ENCODE measurements at regions not wholly inside any gene's neighbourhood (a gene's known extent, or its start where the extent isn't known, plus 50 kb on each side); places are given as distances from the start of the nearest gene placed in this dataset.

DNA sequence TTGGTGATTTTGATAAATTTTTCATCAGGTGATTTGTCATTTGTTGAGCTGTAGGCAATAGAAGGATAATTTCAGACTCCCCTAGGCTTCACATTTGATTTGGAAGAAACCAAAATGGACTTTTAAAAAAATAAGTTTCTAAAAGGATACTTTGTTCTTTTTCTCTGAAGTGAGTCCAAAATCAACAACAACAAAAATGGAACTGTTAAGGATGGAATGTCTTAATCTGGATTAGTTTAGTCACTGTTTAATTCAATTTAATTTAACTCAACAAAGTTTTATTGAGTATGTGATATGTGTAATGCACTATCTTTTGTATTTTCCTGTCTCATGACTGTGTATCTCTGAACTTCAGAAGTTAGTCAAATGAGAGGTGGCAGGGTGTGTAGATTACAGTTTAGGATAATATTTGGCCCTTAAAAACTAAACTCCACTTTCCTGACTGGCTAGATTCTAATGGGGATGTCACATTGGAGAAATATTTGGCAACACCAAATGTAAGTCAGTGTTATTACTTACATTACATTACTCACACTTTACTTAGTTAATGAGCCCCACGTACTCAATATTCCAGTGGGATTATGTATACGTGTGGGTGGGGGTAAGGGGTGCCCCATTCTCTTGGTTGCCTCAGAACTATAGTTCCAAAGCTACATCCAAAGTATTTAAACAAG lies 209.7 kb downstream of the BCAT1 start:
- Mint-ChIP-seq H3K27ac (no peak overlapping the region), H3K36me3 (ENCODE audit: low read depth) (no peaks in the 10 kb centered on the region), H3K4me1 (ENCODE audit: low read depth) (peaks cover 6% of the 10 kb centered on the region), H3K9me3 (no peaks in the 10 kb centered on the region), H3K4me3 (no peak overlapping the region), H3K27me3 (ENCODE audit: low read depth) (no peaks in the 10 kb centered on the region)
- no peak for DNase-seq (ENCODE audit: low spot score)

DNA sequence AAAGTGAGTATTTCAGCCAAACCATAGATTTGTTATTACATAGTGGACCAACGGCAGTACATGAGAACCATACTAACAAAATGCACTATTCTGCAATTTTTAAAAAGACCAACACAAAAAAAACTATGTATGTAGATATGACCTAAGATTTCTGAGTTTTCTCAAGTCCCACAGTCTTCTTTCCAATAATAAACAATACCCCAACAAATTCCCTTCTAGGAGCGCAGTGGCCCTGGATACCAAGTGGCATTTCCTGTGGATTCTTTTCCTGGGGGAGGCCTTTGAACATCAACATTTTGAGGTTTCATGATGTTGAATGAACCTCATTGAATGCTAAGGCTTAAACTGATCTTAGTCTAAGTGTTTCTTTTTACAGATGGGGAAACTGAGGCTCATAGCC lies 210.5 kb downstream of the BCAT1 start:
- no peak for DNase-seq (ENCODE audit: low spot score)
- H3K4me3 Mint-ChIP-seq: no peak overlapping the region
- H3K4me1 Mint-ChIP-seq (ENCODE audit: low read depth): peaks cover 6% of the 10 kb centered on the region
- H3K36me3 Mint-ChIP-seq (ENCODE audit: low read depth): no peaks in the 10 kb centered on the region
- no peaks in the 10 kb centered on the region for H3K27me3 Mint-ChIP-seq (ENCODE audit: low read depth)
- no peaks in the 10 kb centered on the region for H3K9me3 Mint-ChIP-seq
- H3K27ac Mint-ChIP-seq: no peak overlapping the region

DNA sequence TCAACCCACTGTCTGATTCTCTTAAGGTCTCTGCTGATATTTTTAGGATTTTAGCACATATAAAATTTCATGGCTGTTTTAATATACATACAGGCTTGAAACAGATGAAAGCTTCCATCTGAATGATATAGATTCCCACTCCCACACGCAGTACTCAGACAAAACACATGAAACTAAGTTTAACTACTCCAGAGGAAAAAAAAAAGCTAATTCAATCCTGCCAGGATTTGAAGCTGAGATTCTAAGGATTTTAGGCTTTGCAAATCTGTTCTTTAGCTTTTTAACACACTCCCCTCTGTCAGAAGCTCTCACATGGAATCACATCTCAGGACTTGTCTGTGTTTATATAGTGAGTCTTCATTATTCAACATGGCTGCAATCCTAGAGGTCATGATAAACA lies 217.3 kb downstream of the BCAT1 start:
- H3K27me3 Mint-ChIP-seq (ENCODE audit: low read depth): no peaks in the 10 kb centered on the region
- no peaks in the 10 kb centered on the region for H3K9me3 Mint-ChIP-seq
- H3K27ac Mint-ChIP-seq: no peak overlapping the region
- H3K4me3 Mint-ChIP-seq: no peak overlapping the region
- DNase-seq (ENCODE audit: low spot score): no peak
- H3K36me3 Mint-ChIP-seq (ENCODE audit: low read depth): no peaks in the 10 kb centered on the region
- no peaks in the 10 kb centered on the region for H3K4me1 Mint-ChIP-seq (ENCODE audit: low read depth)

DNA sequence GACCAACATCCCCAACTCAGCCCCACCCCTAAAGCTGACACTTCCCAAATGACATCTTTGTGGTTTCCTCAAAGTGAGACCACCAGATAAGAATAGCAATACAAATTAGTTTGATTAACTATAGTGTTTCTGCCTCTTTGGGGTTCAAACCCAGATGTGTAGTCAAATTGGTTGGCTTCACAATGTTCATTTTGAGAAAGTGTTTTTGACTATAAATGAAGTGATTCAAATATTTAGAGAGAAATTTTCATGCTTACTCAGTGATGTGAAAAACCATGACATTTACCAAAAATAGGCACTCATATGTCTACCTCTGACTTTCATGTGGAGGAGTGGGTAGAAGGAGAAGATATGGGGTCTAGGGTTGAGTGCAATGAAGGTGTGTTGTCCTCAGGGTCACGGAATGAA lies 218.4 kb downstream of the BCAT1 start:
- no peak overlapping the region for H3K27ac Mint-ChIP-seq
- H3K27me3 Mint-ChIP-seq (ENCODE audit: low read depth): no peaks in the 10 kb centered on the region
- DNase-seq (ENCODE audit: low spot score): no peak
- H3K9me3 Mint-ChIP-seq: no peaks in the 10 kb centered on the region
- no peaks in the 10 kb centered on the region for H3K4me1 Mint-ChIP-seq (ENCODE audit: low read depth)
- no peak overlapping the region for H3K4me3 Mint-ChIP-seq
- no peaks in the 10 kb centered on the region for H3K36me3 Mint-ChIP-seq (ENCODE audit: low read depth)

DNA sequence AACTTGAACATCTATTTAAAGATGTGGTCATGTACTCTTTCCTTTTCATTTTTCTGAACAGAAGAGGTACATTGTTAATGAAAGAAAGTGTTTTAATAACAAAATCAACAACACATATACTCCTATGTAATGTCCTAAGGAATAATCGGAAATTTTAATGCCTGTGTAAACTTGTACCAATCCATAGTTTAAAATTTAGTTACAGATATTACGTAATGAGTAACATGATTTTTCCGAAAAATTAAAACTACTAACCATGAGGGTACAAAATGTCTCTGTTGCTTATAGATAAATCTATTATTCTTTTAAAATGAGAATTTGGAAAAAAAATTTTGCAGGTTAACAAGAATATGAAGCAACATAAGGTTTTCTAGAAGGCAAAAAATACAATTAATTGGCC lies 220.1 kb downstream of the BCAT1 start:
- Mint-ChIP-seq H3K36me3 (ENCODE audit: low read depth) (no peaks in the 10 kb centered on the region), H3K4me3 (no peak overlapping the region), H3K27ac (no peak overlapping the region), H3K27me3 (ENCODE audit: low read depth) (no peaks in the 10 kb centered on the region), H3K4me1 (ENCODE audit: low read depth) (no peaks in the 10 kb centered on the region), H3K9me3 (no peaks in the 10 kb centered on the region)
- DNase-seq (ENCODE audit: low spot score): no peak

DNA sequence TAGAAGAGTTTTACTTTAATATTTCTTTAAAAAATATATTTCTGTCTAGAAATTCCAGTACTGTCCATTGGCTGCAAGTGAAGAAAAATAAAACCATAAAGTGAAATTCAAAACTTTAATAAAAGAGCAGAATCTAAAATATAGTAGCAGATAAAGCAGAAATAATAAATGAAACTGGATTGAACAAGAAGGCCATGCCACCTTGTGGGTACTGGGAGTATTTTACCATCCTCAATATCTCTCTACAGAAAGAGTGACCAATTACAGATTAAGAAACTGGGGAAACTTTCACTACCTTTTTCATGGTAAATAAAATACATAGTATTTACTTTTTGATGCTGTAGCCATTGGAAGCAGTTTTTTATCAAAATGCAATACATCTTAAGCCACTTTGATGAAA lies 220.5 kb downstream of the BCAT1 start:
- no peak for DNase-seq (ENCODE audit: low spot score)
- H3K27me3 Mint-ChIP-seq (ENCODE audit: low read depth): no peaks in the 10 kb centered on the region
- no peaks in the 10 kb centered on the region for H3K9me3 Mint-ChIP-seq
- H3K27ac Mint-ChIP-seq: no peak overlapping the region
- H3K4me1 Mint-ChIP-seq (ENCODE audit: low read depth): no peaks in the 10 kb centered on the region
- no peak overlapping the region for H3K4me3 Mint-ChIP-seq
- no peaks in the 10 kb centered on the region for H3K36me3 Mint-ChIP-seq (ENCODE audit: low read depth)

DNA sequence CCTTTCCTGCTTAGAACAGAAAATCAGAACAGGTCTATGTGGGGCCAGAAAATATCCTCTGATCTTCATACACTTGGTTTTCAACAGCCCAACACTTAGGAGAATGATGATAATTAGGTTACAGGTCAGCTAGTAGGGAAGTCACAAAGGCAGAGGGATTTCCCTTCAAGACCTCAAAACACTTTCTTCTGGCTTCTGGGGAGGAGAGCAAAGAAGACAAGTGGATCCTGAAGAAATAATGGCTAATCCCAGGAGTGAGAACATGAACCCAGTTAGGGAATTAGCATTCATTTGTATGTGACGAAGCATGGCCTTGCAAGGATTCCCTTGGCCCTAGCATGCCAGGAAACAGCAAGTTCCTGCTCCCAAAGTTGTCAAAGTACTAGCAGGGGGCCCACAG lies 223.3 kb downstream of the BCAT1 start:
- H3K4me1 Mint-ChIP-seq (ENCODE audit: low read depth): no peaks in the 10 kb centered on the region

DNA sequence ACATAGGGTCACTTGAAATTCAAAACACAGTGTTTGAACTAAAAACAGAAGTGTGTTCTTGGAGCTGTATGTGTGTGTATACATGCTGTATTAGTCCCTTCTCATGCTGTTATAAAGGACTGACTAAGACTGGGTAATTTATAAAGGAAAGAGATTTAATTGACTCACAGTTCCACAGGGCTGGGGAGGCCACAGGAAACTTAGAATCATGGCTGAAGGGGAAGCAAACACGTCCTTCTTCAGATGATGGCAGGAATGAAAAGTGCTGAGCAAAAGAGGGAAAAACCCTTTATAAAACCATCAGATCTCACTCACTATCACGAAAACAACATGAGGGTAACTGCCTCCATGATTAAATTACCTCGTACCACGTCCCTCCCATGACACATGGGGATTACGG lies 224.1 kb downstream of the BCAT1 start:
- DNase-seq (ENCODE audit: low spot score): peak; percentile 18
- no peaks in the 10 kb centered on the region for H3K4me1 Mint-ChIP-seq (ENCODE audit: low read depth)

More for the DNA sequence above, 223.3 kb downstream of the BCAT1 start:
- Mint-ChIP-seq H3K4me3 (no peak overlapping the region), H3K27me3 (ENCODE audit: low read depth) (no peaks in the 10 kb centered on the region), H3K27ac (no peak overlapping the region), H3K36me3 (ENCODE audit: low read depth) (no peaks in the 10 kb centered on the region), H3K9me3 (peaks cover 4% of the 10 kb centered on the region)
- DNase-seq (ENCODE audit: low spot score): no peak

DNA sequence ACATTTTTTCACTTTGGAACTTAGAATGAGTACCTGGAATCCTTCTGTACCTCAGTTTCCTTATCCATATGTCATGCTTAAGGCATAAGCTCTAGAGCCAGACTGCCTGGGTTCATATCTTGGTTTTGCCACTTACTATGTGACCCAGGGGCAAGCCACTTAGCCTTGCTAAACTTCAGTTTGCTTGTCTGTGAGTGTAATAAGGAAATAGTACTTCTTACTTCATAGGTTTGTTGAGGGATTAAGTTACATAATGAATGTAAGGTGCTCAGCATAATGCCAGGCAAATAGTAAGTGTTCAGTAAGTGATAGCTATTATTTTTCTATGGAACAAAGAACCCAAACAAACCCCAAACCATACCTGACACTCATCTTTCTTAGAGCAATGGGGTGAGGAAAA lies 225.1 kb downstream of the BCAT1 start:
- Mint-ChIP-seq H3K4me3 (no peak overlapping the region), H3K27ac (no peak overlapping the region), H3K36me3 (ENCODE audit: low read depth) (no peaks in the 10 kb centered on the region), H3K27me3 (ENCODE audit: low read depth) (no peaks in the 10 kb centered on the region), H3K4me1 (ENCODE audit: low read depth) (peaks cover 9% of the 10 kb centered on the region), H3K9me3 (peaks cover 4% of the 10 kb centered on the region)
- no peak for DNase-seq (ENCODE audit: low spot score)

More for the DNA sequence above, 224.1 kb downstream of the BCAT1 start:
- Mint-ChIP-seq H3K36me3 (ENCODE audit: low read depth) (no peaks in the 10 kb centered on the region), H3K27me3 (ENCODE audit: low read depth) (no peaks in the 10 kb centered on the region), H3K27ac (no peak overlapping the region), H3K9me3 (peaks cover 4% of the 10 kb centered on the region), H3K4me3 (no peak overlapping the region)

DNA sequence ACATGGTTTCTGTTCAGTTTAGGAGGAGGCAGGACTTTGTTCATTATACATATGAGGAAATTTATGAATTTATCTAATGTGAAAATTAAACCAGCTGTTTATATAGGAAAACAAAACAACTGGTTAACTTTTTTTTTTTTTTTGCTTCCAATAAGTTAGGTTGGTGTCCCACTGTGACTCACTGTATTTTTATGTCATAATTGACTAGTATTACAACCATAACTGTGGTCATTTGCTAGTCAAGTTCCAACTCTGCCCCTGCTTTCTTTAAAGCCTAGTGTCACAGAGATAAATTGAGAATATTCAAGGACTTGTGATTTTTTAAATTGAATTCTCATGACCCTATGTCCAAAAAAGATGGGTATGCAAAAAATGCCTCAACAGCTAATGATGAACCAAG lies 227.7 kb downstream of the BCAT1 start:
- Mint-ChIP-seq H3K27ac (no peak overlapping the region), H3K9me3 (peaks cover 4% of the 10 kb centered on the region), H3K36me3 (ENCODE audit: low read depth) (no peaks in the 10 kb centered on the region), H3K4me3 (no peak overlapping the region), H3K27me3 (ENCODE audit: low read depth) (no peaks in the 10 kb centered on the region), H3K4me1 (ENCODE audit: low read depth) (peaks cover 14% of the 10 kb centered on the region)
- no peak for DNase-seq (ENCODE audit: low spot score)

DNA sequence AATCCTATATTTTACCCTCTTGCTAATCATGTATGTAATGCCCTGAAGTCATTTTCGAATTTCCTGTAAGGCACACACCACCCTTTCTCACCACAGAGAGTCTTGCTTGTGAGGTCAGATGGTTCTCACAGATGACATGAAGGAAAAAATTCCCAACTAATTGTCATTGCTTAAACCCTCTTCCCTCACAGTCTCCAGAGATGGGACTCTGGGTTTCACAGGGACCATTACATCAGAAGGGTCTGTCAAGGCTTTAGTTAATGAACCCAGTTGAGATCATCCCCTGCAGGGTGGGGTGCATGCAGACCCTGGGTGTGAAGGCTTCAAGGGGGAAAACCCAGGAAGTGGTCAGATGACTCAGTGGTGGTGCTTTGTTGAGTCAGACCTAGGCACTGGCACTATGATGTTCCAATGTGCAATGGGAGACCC lies 229.6 kb downstream of the BCAT1 start:
- DNase-seq (ENCODE audit: low spot score): peak; percentile 65
- peaks cover 4% of the 10 kb centered on the region for H3K9me3 Mint-ChIP-seq
- no peaks in the 10 kb centered on the region for H3K27me3 Mint-ChIP-seq (ENCODE audit: low read depth)
- peaks cover 14% of the 10 kb centered on the region for H3K4me1 Mint-ChIP-seq (ENCODE audit: low read depth)
- H3K36me3 Mint-ChIP-seq (ENCODE audit: low read depth): no peaks in the 10 kb centered on the region
- H3K27ac Mint-ChIP-seq: no peak overlapping the region
- no peak overlapping the region for H3K4me3 Mint-ChIP-seq

DNA sequence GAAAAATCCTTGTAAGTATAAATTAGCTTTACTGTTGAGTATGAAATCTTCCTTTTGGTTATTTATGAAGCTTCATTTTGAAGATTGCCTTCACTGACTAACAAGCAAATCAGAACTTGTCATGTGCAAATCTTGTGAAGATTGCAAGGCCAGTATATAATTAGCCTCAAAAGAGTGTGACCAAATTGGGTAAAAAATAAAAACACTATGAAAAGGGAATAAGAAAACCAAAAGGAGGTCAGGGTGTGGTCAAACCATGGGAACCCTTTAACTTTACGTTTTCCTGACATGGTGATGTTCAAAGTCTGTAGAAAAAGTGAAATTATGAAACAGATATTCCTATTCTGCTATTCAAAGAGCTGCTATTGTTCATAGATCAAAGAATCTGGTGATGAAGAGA lies 230.3 kb downstream of the BCAT1 start:
- Mint-ChIP-seq H3K27me3 (ENCODE audit: low read depth) (no peaks in the 10 kb centered on the region), H3K4me1 (ENCODE audit: low read depth) (peaks cover 14% of the 10 kb centered on the region), H3K27ac (no peak overlapping the region), H3K4me3 (no peak overlapping the region), H3K9me3 (peaks cover 4% of the 10 kb centered on the region), H3K36me3 (ENCODE audit: low read depth) (no peaks in the 10 kb centered on the region)
- DNase-seq (ENCODE audit: low spot score): no peak

DNA sequence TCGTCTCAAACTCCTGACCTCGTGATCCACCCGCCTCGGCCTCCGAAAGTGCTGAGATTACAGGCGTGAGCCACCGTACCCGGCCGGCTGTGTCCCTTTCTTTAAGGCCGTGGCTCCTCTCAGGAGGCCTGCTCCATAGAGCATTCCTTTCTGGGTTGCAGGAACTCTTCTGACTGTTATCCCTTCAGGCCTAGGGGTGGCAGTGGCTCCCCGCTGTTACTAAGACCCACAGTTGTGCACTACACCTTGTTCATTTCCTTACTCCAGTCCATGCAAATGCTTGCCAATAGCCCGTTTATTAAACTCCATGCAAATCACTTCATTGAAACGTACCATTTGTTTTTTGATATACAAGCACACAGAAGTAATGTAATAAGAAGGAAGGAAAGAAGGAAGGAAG lies 234.7 kb downstream of the BCAT1 start:
- H3K4me3 Mint-ChIP-seq: no peak overlapping the region
- no peak for DNase-seq (ENCODE audit: low spot score)
- H3K9me3 Mint-ChIP-seq: no peaks in the 10 kb centered on the region
- peaks cover 9% of the 10 kb centered on the region for H3K4me1 Mint-ChIP-seq (ENCODE audit: low read depth)
- no peaks in the 10 kb centered on the region for H3K36me3 Mint-ChIP-seq (ENCODE audit: low read depth)
- no peak overlapping the region for H3K27ac Mint-ChIP-seq
- no peaks in the 10 kb centered on the region for H3K27me3 Mint-ChIP-seq (ENCODE audit: low read depth)

DNA sequence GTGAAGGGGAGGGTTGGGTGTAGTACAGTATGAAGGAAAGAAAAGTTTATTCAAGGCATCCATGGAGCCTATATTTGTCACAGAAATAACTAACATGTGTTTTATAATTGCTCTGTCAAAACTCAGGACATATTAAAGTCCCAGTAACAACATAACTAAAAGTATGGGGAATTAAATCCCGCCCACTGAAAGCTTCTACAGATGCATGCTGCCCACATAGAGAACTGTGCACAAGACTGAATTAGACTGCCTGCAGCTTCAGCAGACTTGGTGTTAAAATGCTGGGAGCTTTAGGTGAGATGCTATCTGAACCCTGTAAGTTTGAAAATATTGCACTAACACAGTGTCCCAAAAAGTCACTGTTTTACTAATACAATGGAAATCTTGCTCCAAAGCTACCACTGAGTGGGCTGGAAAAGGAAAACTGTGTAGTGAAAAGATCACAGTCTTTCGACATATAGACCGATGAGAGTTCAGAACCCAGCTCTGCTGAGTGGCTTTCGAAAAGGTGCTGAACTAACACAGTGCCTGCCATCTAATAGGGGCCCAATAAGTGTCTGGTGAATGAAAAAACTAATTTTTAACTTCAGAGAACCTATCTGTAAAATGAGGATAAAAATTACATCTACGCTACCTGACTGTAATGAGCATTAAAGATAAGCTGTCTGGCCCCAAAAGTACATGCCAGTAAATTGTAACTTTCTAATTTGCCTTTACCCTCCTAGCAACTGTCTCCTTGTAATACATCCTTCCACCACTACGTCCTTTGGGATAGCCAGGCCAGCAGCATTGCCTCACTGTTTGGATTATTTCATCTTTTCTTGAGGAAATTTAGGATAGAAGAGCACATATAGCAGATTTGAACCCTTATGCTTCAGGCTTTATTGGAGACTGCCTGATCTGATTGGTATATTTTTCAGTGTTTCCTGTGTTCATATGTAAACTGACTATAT lies 237.6 kb downstream of the BCAT1 start:
- H3K27ac Mint-ChIP-seq: no peak overlapping the region
- no peaks in the 10 kb centered on the region for H3K4me1 Mint-ChIP-seq (ENCODE audit: low read depth)
- H3K4me3 Mint-ChIP-seq: no peak overlapping the region
- no peak for DNase-seq (ENCODE audit: low spot score)
- H3K36me3 Mint-ChIP-seq (ENCODE audit: low read depth): no peaks in the 10 kb centered on the region
- no peaks in the 10 kb centered on the region for H3K27me3 Mint-ChIP-seq (ENCODE audit: low read depth)
- H3K9me3 Mint-ChIP-seq: no peaks in the 10 kb centered on the region
